Osteoblast (primary cell): ENCODE measurements at regions not wholly inside any gene's neighbourhood (a gene's known extent, or its start where the extent isn't known, plus 50 kb on each side); places are given as distances from the start of the nearest gene placed in this dataset.

ENCODE experiments used
- DNase-seq: peaks from one replicate; pipeline ENCODE4 v3.0.0; 2011; ENCODE audit warnings: low spot score, mixed read lengths; ENCODE audit not compliant: insufficient read length; ENCODE audit errors: missing footprints
- H2AFZ ChIP-seq: 2 replicates; pipeline ENCODE4 v1.6.0; 2011; ENCODE audit warnings: mild to moderate bottlenecking, low read length
- H3K27ac ChIP-seq: 2 replicates; pipeline ENCODE4 v1.5.1; 2011; ENCODE audit warnings: mild to moderate bottlenecking, low read depth, low read length, moderate library complexity
- H3K27me3 ChIP-seq: 2 replicates; pipeline ENCODE4 v1.6.0; 2012; ENCODE audit warnings: mild to moderate bottlenecking, control low read depth, inconsistent platforms, low read length, moderate library complexity; ENCODE audit not compliant: insufficient read depth
- H3K36me3 ChIP-seq: 2 replicates; pipeline ENCODE4 v1.5.1; 2011; ENCODE audit warnings: mild to moderate bottlenecking, low read length, control low read depth, moderate library complexity; ENCODE audit not compliant: insufficient read depth
- H3K4me1 ChIP-seq: 2 replicates; pipeline ENCODE4 v1.5.1; 2011; ENCODE audit warnings: mild to moderate bottlenecking, low read length, control low read depth, moderate library complexity; ENCODE audit not compliant: insufficient read depth
- H3K4me2 ChIP-seq: 2 replicates; pipeline ENCODE4 v1.6.0; 2011; ENCODE audit warnings: mild to moderate bottlenecking, low read length; ENCODE audit not compliant: insufficient read depth
- H3K4me3 ChIP-seq: fragments of 200-600 bp; sonication (generic); 3 replicates; pipeline ENCODE4 v1.5.1; 2012; ENCODE audit warnings: mild to moderate bottlenecking, low read length, inconsistent platforms; ENCODE audit not compliant: insufficient read depth
- H3K79me2 ChIP-seq: 2 replicates; pipeline ENCODE4 v1.6.0; 2012; ENCODE audit warnings: mild to moderate bottlenecking, low read length, control low read depth, inconsistent platforms; ENCODE audit not compliant: insufficient read depth
- H3K9me3 ChIP-seq: 2 replicates; pipeline ENCODE4 v1.5.1; 2011; ENCODE audit warnings: low read depth, low read length, control low read depth
- H4K20me1 ChIP-seq: 2 replicates; pipeline ENCODE4 v1.6.0; 2012; ENCODE audit warnings: mild to moderate bottlenecking, low read length, control low read depth; ENCODE audit not compliant: insufficient read depth
- CTCF ChIP-seq: IDR thresholded peaks from 2 replicates; pipeline ENCODE4 v1.5.1; 2011; ENCODE audit warnings: mild to moderate bottlenecking, low read depth, low read length, moderate library complexity; ENCODE audit errors: extremely low read depth

DNA sequence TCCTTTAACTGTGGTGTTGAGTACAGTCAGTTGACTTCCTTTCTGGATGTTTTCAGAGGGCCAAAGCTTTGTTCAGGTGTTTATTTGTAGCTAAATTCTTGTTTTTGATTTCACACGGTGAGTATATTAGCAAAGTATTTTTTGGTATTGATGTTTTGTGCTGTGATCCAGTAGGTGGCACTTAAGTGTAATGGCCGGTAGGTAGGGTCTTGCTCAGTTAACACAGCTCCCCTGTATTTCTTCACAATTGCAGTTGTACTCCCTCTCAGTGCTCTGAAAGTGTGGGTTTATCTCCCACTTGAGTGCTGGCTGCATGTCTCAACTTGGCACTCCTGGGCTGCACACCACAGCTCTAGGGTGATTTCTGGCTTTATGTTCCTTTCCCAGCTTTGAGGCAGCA is 339.5 kb downstream of the AEBP2 start:
- peak overlapping the region; percentile 30 for H3K4me2 ChIP-seq
- H2AFZ ChIP-seq = peak overlapping the region; percentile 62

DNA sequence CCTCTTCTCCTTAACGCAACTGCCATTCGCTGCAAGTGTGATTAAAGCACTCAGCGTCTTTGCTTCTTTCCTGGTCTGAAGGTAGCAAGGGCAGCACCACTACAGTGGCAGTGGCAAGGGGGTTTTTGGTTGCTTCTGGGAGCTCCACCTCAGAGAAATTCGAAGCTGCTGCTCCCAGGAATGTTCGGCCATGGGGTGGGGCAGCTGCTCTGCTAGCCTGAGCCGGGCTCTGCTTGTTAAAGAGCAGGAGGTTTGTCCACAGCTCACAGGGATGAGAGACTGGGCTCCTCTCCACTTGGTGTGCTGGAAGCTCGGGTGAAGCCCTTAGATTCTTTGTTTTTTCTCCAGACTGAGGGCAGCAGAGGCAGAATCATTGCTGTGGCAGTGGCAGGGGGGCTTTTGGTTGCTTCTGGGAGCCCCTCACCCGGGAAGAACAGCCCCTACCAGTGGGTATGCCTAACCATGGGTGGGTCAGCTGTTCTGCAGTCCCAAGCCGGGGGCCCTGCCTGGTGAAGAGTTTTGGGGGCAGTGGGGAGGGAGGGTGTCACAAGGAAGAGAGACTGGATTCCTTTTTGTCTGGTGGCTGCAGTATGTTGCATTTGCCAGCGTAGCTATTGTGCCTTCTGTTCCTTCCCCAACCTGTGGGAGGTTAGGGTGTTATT is 340.2 kb downstream of the AEBP2 start:
- Histone ChIP-seq H3K4me3 (no peak overlapping the region), H3K4me1 (peaks cover 15% of the 10 kb centered on the region), H3K27ac (no peak overlapping the region), H3K4me2 (no peak overlapping the region), H4K20me1 (no peaks in the 10 kb centered on the region), H2AFZ (peak overlapping the region; percentile 51), H3K79me2 (no peaks in the 10 kb centered on the region), H3K36me3 (no peaks in the 10 kb centered on the region), H3K9me3 (no peaks in the 10 kb centered on the region), H3K27me3 (no peaks in the 10 kb centered on the region)
- peak; percentile 38 for DNase-seq
- no peak for TF ChIP-seq CTCF

More for the DNA sequence above, 339.5 kb downstream of the AEBP2 start:
- H3K9me3 ChIP-seq = no peaks in the 10 kb centered on the region
- no peaks in the 10 kb centered on the region for H3K27me3 ChIP-seq
- no peak for DNase-seq
- H3K27ac ChIP-seq = no peak overlapping the region
- H3K4me3 ChIP-seq = no peak overlapping the region
- no peaks in the 10 kb centered on the region for H3K36me3 ChIP-seq
- peaks cover 15% of the 10 kb centered on the region for H3K4me1 ChIP-seq
- no peak for TF ChIP-seq CTCF
- no peaks in the 10 kb centered on the region for H3K79me2 ChIP-seq
- no peaks in the 10 kb centered on the region for H4K20me1 ChIP-seq

- Histone ChIP-seq H3K9me3 (no peaks in the 10 kb centered on the region), H3K27ac (no peak overlapping the region), H3K4me1 (peaks cover 15% of the 10 kb centered on the region), H2AFZ (no peak overlapping the region), H3K27me3 (no peaks in the 10 kb centered on the region), H4K20me1 (no peaks in the 10 kb centered on the region), H3K4me2 (no peak overlapping the region), H3K4me3 (no peak overlapping the region), H3K36me3 (no peaks in the 10 kb centered on the region), H3K79me2 (no peaks in the 10 kb centered on the region)
- DNase-seq = no peak
- no peak for TF ChIP-seq CTCF
Measured at GRCh38 chr12:19780460-19780859, 341.2 kb downstream of the AEBP2 start.

GRCh38 chr12:19783547-19784444 is 344.5 kb downstream of the AEBP2 start:
- TF ChIP-seq CTCF = no peak
- Histone ChIP-seq H3K27ac (no peak overlapping the region), H3K4me3 (no peak overlapping the region), H4K20me1 (no peaks in the 10 kb centered on the region), H3K4me2 (no peak overlapping the region), H3K4me1 (peaks cover 7% of the 10 kb centered on the region), H2AFZ (no peak overlapping the region), H3K9me3 (no peaks in the 10 kb centered on the region), H3K79me2 (no peaks in the 10 kb centered on the region), H3K36me3 (no peaks in the 10 kb centered on the region), H3K27me3 (no peaks in the 10 kb centered on the region)
- no peak for DNase-seq
